A204.1 (cell line): ENCODE measurements at regions not wholly inside any gene's neighbourhood (a gene's known extent, or its start where the extent isn't known, plus 50 kb on each side); places are given as distances from the start of the nearest gene placed in this dataset.

Source experiments
- FAIRE-seq: peaks from 2 replicates; lab custom pipeline; 2012; peaks lifted over from hg19 to GRCh38; lab: Jason Lieb, UNC

DNA sequence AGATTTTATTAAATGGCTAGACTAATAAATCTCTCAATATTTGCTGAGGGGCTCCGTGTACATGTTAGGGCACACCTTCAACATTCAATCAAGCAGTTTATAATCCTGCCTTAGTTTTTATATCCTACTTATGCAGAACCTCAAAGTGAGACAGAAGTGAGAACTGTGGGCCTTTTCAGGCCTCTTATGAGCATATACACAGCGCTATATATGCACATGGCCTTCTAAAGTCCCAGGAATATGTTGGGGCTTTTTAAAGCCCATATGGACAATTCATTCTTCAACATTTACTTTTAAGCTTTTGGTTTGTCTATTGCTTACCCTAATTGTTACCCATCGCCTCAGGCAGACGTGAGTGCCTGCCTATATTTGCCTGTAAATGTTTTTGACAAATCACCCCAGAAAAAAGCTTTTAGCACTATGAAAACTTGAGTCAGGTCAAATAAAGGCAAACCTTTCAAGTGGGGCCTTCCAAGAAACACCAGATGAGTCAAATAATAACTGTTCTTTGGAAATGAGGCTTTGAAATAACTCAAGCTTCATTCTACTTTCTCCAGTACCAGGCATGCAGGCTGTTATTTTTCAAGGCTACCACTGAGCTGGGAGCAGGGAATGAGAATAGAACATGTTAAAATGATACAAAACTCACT is 58.2 kb downstream of the ESM1 start:
- FAIRE-seq = no peak

DNA sequence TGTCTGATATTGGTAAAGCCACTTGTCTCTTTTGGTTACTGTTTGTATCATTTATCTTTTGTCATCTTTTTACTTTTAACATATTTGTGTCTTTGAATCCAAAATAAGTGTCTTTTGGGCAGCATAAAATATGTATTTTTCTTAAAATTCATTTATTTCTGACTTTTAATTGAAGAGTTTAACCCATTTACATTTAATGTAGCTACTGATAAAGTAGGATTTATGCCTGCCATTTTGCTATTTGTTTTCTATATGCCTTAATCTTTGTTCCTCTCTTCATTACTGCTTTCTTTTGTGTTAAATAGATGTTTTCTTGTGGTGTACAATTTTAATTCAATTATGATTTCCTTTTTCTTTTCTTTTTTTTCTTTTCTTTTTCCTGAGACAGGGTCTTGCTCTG is 60.9 kb downstream of the ESM1 start:
- no peak for FAIRE-seq

DNA sequence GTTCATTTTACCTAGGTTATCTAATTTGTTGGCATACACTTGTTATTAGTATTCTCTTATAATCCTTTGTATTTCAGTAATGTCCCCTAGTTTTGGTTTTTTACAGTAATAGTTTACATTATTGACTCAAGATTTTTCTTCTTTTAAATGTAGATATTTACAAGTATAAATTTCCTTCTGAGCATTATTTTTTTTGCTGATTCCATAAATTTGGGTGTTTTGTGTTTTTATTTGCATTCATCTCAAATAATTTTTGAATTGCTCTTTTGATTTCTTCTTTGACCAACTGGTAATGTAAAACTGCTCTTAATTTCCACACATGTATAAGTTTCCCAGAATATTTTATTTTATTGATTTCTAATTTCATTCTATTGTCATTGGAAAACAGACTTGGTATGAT is 68.1 kb downstream of the ESM1 start:
- FAIRE-seq = no peak

DNA sequence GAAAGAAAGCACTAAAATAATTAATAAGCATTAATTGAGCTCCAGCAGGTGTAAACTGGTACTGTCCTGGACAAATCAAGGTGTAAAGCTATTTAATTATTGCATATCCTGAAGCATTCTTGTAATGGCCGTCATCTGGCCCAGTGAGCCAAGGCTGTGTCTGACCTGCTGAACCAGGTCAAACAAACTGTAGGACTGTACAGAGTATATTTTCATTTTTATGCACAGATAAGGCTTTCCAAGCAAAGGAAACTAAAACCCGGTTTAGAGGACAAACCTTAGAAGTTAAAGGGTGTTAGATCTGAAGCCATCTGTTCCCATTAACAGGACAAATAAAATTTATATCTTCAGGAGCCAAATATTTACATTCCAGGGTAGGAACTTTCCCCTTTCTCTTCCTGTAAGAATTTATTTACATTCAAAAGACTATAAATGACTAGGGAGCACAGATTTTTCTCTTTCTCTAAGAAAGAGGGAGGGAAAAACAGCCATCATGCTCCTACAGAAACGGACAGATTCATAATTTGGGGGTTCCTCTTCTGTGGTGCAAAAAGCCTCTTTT is 69.8 kb downstream of the ESM1 start:
- no peak for FAIRE-seq

DNA sequence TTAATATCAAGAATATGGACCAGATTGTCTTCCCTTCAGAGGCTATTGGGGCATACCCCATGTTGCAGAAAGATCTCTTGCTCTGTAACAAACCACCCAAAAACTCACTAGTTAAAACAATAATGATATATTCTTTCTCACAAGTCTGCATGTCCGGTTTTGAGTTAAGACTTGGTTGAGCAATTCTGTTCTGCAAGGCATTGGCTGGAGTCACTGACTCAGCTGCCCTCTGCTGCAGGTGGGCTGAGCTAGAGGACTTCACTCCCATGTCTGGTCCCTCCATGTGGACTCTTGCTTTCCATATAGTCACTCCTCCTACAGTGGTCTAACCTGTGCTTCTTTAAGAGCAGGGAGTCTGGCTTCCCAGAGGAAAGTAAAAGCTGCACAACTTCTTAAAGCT is 73.4 kb downstream of the ESM1 start:
- no peak for FAIRE-seq

DNA sequence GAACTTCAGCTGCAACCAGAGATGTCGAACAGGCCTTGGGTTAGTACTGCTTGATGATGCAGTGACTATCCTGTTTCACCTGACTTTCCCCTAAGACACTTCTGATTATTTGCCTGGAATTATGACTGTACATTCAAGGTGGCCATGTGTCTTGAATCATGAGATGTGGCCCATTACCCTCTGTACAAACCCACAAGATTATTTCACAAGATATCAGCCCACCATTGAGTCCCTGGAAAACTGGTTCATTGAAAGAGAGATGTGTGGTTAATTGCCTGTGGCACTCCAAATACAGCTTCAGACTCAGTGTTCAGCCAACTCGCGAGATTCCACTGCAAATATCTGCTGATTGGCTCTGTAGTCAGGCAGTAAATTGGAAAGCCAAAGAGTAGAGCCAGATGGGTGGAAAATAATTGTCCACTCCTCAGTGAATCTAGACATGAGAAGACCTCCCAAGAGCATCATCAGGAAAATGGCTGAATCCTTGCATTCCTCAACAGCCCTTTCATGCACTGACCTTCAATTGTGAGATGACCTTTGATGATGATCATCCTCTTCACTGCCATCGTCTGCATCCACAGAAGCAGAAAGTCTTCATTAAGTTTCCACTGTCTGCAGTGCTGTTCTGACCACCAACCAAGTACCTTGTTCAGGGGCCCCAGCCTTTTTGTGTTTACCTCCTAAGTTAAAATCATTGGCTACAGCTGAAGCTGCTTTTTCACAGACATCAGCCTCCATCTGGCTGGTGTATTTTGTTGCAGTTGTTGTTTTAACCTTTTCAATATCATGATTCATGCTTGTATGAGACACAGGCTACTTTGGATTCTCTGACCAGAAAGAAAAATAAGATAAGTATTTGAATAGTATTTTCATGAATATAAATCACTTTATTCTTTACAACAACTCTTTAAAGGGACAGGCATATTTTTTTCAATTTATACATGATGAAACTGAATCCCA is 75.2 kb downstream of the ESM1 start:
- no peak for FAIRE-seq

DNA sequence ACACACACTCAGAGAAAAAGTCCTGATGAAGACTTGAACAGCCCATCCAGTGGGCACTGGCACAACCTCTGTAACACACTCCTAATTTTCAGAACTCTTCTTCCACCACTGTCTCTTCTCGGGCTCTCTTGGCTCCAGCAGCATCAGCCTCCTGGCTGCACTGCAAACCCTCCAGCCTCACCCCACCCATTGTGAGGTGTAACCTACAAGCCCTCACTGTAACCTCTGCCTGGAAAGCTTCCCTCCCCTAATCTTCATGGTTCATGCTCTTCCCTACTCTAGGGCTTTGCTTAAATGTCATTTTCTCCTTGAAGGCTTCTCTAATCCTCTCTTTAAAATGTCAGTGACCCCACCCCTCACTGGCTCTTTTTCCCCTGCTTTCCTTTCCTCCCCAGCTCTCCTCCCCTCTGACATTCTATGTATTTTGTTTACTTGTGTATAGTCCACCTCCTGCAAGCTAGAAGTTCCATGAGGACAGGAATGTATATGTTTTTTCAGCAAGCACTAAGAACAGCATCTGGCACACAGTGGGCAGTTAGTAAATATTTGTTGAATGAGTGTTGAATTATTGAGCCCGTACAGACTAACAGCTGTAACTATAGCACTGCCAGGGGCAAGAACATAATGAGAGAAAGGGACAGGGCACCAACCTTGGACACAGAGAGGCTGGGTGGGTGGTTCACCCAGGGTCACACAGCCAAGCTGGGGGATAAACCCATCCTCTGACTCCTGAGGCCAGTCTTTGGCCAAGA is 76.4 kb downstream of the ESM1 start:
- no peak for FAIRE-seq

DNA sequence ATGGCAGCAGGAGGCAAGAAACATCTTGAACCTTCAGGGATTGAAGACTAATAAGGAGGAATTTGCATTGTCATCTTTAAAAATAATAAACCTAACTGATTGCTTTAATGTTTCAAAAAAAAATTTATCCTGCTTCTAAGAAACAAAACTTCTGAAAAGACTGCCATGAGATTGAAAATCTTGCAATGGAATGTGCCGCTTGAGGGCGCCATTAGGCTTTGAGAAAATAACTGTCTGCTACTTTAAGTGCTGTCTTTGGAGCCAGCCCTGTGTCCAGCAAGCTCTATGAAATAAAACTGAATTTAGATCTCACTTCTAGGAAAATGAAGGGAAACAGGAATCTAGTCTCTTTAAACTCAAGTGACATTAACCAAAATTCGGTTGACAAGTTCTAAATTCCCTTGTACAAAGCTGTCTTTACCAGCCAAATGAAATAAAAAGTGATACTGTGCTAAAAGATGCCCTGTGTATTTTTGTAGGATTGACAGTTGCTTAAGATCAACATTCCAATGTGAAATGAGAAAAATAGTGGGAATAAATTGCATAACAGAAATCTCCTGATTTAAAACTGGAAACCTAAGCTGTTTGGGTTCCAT is 79.4 kb downstream of the ESM1 start:
- peak; percentile 97 for FAIRE-seq

DNA sequence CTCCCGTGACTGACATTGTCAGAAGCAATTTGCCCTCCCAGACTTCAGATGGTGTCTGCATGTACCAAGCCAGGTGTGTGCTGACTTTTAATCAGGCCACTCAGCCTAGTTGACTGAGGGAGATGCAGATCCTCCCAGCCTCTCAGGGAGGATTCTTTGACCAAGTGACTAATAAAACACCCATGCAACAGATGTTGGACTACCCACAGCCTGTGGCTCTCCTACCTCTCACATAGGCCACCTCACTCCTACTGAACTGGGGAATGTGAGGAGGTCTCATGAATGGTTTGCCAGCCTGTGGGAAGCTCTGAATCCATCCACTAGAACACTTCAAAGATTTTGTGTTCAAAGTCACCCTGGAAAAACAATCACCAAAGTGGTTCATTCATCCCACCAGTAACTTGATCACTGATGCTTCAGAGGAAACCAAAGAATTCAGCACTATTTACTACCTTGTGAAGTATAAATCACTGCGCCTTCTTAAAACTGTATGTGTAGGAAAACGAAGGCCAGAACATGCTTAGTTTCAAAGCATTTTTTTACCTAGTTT is 80.1 kb downstream of the ESM1 start:
- no peak for FAIRE-seq

DNA sequence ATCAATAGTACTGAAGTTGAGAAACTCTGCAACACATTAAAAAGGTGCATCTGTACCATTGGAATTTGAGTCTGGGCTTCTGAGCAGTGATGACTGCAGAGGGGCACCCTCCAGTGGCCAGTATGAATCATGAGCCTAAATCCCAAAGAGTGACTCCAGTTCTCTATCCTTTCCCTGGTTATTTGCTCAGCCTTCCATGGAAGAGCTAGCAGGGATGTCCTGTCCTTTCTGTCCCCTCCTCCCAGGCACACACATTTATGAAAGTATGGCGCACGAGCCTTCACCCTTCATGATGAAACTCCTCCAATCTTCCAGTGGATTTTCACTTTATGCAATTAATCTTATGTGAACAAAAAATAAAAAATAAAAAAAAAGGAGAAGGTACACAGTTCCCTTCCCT is 81.0 kb downstream of the ESM1 start:
- no peak for FAIRE-seq

DNA sequence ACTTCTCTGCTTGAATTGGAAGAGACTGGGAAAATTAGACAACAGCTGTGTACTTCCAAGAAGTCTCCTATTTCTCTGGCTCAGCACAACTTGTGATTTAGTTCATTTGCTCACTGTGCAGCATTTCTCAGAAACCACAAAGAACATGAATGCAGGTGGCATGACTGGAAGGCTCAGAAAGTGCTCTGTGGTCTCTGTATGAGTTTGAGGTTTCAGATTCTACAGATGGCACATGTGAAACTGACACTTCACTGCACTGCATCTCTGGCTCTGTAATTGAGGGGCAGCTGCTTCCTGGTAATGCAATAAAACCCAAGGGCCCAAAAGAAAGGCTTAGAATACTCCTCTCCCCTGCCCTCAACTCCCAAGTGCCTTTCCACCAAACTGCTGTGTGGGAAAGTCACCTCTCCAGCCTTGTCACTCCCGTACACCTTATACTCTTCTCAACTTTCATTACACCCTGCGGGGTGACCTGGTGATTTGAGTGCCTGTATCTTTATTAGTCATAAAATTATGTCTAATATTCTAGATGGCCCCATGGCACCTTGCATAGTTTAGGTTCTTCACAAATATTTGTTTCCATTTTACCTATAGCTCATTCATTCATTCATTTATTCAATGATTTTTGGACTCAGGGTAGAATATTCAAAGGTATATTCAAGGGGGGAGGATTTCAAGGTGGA is 82.5 kb downstream of the ESM1 start:
- no peak for FAIRE-seq

DNA sequence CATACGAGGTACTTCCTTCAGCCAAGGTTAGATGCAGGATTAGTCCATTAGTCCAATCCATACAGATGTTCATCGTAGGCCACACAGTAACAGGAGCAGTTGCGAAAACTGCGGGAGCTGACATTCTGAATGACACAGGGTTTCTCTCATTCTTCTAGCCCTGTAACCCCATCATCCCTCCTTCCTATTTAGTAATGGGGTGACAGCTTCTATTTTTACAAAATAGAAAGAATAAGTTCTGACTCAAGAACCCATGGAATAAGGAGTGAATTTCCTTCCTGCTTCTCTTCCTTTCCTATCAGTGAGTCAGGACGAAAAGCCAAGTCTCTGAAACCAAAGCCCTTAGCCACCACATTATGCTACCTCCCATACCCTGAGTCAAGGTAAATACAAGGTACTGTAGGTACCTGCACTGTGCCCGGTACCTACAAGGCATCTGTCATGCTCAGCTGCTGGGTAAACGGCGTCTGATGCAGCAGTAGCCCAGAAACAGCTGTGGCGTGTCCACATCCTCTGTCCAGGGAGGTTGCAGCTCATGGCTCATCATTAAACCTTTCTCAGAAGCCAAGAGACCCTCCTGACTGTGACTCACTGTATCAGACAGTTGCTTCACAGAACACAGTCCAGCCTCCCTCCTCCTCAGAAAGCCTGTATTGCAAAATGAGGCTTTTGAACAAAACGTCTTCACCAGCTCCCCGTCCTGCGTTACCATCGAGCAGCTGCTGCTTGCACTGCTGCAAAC is 84.2 kb downstream of the ESM1 start:
- no peak for FAIRE-seq

DNA sequence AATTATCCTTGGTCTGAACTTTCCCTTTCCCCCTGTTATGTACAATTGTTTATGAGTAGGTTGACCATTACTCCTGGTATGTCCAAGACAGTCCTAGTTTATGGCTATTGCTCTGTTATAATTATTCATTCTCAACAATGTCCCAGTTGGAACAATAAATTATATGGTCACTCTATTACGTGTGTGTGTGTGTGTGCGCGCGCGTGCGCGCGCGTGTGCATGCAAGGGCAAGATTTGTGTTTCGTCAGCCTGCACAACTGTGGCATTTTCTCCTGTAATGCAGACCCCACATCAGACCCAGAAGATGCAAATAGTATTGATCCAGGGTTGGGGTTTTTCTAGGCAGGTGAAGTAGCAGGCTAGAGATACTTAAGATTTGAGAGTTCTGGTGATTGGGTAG is 88.4 kb downstream of the ESM1 start:
- FAIRE-seq = no peak

DNA sequence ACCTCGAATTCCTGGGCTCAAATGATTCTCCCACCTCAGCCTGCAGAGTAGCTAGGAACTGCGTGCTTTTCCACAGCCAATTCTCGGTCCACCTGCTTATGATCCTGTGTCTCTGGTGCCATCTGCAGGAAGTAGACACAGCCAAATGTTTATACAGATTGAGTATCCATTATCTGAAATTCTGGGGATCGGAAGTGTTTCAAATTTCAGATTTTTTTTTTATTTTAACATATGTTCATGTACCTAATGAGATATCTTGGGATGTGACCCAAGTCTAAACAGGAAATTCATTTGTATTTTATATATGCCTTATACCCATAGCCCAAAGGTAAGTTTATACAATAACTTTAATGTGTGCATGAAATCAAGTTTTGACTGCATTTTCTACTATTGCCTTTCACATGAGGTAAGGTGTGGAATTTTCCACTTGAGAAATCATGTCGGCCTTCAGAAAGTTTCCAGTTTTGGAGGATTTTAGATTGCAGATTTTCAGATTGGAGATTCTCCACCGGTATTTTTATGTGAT is 89.5 kb downstream of the ESM1 start:
- peak; percentile 47 for FAIRE-seq

DNA sequence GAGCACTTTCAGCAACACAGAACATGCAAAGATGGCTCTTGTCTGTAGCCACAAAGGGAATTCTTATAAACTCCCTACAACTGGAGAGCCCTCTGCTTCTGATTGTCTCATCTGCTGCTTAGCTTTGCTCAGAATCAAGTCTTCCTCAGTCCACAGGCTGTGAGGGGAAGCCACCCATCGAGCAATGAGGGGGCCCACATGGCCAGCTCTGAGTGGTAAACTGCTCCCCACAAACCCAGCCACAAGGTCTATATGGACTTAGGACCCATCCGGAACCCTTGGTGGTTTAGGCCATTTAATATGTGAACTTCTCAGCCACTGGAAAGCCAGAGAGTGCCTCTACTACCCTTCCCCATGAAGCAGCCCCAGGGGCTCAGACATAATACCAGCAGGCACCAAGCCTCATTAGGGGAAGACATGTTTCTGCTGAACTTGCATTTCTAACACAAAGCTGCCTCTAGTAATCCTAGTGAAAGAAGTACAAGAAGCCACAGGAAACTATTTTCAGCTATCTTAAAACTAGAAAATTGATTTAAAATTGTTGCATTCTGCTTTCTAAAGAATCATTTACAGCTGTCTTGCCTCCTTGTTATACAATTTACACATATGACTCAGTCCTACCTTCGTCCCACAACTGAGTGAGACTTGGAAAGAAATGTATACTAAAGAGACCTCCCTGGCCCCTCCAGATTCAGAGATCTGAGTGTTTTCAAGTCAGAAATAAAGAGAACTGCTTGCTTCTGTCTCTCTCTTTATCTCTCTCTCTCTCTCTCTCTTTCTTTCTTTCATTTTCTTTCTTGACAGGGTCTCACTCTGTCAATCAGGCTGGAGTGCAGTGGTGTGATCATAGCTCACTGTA is 90.2 kb downstream of the ESM1 start:
- no peak for FAIRE-seq

DNA sequence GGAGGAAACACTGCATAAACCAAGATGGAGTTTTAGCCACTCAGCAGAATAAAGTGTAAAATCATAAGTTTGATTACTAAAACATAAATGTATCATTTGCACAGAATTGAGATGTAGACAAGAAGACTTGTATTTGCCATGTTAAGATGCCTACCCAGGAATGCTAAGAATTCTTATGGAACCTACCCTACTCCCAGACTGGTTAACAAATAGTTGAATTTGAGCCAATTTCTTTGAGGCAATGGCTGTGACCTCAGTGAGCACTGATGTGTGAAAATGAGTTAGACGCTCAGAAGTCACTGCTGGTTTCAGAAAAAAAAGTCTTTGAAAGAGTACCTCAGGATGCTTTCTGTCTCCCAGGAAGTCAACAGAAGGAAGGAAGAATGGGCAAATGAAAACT is 95.6 kb downstream of the ESM1 start:
- FAIRE-seq = no peak

DNA sequence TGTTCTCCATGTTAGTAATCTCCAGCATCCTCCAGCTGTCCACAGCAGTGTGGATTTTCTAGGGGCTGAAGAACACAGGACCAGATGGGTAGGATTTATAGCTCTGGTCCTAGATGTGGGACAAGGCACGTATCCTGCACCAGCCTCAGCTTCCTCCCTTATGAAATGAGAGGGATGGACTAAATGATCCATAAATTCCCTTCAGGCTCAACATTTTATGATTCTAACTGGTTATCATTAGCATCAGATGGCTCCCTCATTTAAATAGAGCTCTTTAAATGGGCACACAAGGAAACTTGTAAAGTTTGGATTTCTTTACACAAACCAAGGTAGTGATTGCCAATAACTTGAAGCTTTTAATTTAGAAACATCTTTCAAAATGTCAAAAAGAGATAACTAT is 97.7 kb downstream of the ESM1 start:
- no peak for FAIRE-seq

DNA sequence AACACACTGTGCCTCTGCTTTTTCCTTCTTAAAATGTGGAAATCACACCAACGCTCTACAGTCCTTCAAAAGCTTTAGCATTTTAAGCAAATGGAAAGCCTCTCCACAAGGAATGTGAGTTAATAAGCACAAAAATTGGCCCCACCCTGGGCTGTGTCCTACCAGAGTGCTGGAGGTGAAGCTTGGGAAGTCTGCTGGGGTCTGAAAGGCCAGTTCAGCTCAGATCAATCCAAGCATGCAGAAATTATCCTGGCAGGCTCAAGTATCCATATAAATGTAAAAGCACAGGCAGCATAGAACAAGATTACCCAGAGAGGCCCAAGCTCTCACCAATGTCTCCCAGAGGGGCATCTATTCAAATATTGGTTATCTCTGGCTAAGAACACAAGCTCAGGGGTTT is 98.5 kb downstream of the ESM1 start:
- no peak for FAIRE-seq

DNA sequence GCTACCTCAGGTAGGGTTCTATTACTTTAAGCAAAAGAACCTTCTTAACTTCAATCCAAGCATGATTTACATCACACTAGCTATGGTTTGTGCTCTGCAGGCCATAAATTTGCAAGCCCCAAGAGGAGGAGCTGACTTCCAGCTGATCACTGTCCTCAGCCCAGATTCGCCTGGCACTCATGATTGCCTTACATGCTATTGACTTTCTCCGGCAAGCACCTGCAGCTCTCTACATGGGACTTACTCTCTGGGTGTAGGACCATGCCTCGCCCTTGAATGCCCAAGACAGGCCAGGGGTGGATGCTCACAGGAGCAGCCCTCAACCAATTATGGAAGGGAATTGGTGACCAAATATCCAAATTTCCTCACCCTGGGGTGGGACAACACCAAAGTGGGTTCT is 99.8 kb downstream of the ESM1 start:
- FAIRE-seq = no peak

DNA sequence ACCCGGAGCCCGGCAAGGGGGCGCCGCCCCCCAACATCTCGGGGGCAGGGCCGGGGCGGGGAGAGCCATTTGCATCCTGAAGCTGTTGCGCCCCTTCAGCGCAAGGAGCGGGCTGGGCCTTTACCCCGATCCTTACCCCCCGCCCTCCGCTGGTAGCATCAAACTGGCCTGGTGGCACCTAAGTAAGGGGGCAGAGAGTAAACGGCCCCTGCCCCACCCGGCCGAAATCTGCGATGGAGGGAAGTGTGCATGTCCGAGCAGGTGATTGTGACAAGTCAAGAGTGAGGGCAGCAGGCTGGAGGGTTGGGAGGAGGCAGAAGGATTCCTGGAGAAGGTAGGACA is 101.2 kb downstream of the ESM1 start:
- no peak for FAIRE-seq
